NCI-H2227 (cell line): ENCODE measurements at regions not wholly inside any gene's neighbourhood (a gene's known extent, or its start where the extent isn't known, plus 50 kb on each side); places are given as distances from the start of the nearest gene placed in this dataset.
"Not testable (repeated sequence)": the region's sequence is repeated elsewhere in the genome, so short reads cannot be mapped to it uniquely, and the experiment has no call there.

Experiments used
- DNase-seq: peaks from one replicate; lab custom pipeline; 2025; ENCODE audit not compliant: unreplicated experiment; lab: John Stamatoyannopoulos, UW

DNA sequence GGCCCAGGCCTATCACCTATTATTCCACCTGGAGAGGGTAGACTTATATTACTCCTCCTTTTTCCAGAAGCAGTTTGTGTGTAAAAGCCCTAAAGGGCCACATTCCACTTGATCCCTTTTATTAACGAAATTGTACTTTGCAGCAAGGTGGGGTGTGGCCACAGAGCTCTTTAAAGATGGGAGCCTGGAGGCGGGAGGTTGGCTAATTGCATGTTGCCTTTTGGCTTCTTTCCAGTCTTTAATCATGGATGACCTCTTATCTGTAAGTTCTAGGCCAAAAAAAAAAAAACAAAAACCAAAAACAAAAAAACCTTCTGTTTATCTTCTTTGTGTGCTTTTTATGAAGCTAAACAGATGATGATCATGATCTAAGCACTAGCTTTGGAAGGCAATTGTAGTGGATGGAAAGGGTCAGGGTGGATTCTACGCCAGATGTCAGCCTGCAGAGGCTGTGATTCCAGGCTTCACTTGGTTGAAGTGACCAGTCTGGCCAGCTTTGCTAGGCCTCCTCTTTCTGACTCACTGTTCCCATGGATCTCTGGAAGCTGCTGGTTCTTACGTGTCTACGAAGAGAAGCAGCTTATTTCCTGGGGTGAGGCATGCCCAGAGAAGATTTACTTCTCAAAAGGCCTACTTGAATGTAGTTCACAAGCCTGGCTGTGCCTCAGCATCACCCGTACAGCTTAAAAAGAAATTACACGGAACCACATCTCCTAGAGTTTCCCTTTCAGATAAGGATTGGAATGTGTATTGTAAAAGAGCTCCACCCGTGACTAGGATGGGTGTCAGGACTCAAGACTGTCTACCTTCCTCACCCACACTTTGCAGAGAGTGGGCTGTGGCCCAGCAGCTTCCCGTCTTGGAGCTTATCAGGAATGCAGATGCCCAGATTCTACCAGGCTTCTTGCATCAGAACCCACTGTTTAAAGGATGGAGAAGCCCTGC, 330.9 kb upstream of the C2CD4B start:
- DNase-seq: peak; percentile 78

DNA sequence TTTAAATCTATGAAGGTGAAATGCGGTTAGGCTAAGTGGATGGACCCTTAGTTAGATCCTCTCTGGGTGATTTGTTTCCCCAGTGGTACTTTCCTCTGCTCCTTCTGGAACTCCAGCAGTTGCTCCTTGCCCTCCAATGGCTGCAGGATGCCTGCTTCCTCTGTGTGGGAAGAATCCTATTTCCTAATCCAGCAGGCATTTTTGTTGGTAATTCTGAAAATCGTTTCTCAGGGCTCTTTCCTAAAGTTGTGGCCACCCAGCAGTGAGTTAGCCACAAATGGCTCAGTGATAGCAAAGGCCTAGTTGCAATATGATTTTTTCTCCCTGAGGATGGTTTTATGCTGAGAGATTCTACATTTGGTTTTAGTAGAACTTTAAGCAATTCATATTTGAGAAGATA, 332.3 kb upstream of the C2CD4B start:
- DNase-seq: no peak

DNA sequence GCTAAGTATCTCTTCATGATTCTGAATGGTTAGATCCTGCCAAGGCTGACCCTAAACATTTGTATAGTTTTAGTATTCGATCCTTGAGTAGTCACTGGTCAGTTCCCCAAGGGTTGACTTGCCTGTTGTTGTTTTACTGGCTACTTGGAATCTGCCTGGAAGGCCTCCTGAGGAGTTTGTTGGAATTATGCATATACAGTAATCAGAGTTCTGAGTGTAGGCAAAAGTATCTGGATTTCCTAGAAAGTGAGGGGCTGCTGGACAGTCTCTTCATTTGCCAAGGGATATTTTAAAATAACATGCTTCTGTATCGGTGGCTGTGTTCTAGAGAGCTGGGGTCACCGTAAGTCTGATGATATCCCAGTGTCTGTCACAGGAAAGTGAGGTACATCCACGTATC, 333.2 kb upstream of the C2CD4B start:
- DNase-seq: no peak

DNA sequence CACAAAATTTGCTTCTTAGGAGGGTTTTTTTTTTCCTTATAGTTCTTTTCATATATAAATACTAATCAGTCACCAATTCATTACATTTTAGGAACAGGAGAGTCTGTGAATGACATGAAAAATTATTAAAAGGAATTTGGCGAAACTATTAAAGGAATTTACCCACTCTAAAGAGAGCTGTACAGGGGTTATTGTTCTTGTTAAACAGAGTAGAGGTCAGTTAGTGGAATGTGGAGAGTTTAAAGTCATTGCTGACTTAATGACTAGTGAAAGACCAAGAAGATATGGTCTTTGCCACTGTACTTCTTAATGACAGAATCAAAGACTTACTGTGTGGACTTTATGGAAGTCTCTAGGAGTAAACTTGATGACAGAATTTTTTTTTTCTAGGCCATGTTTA, 333.6 kb upstream of the C2CD4B start:
- no peak for DNase-seq

DNA sequence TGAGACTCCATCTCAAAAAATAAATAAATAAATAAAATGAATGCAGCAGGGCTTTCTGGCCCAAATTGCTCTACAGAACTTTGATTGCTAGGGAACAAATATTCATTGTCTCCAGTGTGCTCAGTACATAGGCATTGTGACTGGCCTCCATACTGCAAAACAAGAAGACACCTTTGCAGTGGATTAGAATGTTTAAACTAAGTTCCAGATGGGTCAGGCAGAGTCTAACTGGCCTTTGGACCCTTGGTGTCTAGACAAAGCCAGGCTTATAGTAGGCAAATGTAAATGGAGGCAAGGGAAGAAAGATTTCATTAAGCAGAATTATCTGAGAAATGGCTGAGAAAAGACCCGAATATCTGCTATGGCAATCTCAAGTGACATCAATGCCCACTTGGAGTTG, 335.2 kb upstream of the C2CD4B start:
- DNase-seq: no peak

DNA sequence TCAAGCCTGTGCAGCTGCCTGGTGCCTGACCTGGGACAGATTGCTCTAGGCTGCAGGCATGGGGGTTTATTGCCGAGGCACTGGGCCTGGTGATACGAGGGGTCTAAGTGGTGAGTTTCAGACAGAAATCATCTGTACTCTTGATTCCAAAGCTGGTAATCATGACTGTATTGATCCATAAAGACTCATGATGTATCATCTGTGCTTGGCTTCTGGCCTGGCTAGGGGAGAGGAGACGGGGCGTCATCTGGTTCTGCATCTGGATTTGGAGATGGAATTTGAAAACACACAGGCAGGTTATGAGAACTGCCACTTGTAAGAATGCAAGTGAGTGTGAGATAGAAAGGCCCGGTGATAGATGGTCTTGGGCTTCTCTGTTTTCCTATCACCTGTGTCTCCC, 337.4 kb upstream of the C2CD4B start:
- no peak for DNase-seq

DNA sequence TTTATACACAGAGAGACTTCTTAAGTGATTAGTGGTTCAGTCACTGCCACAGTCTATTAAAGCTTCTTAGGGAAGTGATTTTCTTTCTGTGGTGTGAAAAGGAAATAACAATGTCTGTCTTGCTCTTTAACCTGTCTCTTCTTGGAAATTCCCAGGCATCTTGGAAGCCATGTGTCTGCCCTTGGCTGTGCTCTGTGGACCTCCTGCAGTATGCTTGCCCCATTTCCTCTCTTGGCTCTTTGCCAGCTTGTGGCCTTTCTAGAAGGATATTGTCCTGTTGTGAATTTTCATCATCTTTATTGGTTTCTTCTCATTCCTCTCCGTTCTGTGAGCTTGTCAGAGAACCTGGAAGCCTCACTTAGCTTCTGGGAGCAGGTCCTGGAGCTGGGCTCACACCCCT, 338.4 kb upstream of the C2CD4B start:
- peak; percentile 33 for DNase-seq

DNA sequence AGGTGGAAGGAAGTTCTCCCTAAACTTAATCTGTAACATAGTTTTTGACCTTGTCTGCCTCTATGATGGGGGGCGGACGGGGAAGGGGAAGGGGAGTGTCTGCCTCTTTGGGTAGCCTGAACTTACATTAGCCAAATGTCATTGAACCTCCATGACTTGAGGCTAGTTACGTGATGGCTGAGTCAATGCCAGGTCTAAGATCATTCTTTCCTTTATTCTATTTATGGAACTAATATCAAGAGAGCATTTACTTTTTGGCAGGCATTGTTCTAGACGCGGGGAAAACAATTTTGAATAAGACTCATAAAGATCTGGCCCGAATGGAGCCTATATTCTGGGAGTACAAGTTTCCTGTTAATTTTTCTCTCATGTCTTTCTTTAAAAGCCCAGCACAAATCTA, 340.7 kb upstream of the C2CD4B start:
- no peak for DNase-seq

DNA sequence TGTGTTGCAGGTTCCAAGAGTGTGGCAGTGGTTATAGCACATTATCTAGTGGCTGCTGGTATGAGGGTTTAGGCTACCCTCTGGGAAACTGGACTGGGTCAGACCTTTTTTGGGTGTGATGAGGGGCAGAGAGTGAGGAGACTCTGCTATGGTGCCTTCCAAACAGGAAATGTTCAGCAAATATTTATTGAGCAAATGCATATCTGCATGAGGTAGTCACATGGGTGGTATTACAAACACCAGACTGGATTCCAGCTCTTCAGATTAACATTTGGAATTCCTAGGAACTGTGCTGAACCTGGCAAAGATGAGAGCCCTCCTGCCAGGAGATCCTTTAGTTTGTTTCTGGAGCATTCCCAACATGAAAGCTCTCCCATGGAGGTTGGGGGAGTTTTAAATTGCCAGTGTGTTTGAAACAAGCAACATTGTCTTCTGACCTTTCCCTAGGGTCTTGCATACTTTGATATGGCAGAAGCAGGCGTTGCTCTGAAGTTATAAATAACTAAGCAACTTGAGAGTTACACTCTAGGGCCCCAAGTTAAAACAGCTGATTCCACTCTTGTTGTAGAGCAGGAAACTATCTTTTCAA, 341.2 kb upstream of the C2CD4B start:
- DNase-seq: no peak

DNA sequence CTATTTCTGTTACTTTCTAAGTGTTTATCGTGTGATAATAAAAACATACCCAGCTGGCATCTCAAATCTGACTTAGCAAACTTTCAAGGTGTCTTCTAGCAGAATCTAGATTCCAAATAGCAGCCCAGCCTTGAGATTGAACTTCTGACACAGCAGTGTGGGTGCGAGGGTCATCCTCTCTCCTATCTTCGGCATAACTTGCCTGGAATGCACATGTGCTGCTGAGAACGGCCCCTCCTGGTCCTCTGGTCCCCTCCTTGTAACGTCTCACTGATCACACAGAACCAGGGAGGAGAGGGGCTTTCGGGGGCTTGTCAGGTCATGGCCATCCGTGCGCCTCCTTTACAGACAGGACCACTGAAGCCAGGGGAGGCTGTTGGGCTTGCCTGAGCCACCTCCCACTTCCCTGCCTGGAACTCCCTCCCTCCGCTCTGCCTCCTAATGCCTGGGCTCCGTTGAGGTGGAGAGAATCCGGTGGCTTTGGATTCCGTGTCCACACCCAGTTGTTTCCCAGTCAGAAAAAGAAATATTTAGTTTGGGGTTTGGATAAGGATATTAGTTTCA, 344.4 kb upstream of the C2CD4B start:
- no peak for DNase-seq

DNA sequence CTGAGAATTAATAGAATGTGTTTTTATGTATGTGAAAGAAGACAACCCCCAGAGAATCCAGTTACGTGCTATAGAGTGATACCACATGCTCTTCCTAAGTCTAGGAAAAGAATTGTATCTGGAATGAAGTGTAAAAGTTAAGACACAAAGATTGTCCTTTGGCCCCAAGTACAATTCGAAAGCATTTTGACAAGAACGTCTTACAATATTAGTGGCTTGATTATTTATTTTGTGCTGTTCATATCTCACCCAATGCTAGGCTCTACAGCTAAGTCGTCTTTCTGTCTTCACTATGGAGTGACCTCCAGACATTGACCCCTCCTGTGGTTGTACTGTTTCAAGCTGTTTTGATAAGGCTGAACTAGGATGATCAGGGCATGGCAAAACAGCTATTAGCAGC, 345.7 kb upstream of the C2CD4B start:
- no peak for DNase-seq

DNA sequence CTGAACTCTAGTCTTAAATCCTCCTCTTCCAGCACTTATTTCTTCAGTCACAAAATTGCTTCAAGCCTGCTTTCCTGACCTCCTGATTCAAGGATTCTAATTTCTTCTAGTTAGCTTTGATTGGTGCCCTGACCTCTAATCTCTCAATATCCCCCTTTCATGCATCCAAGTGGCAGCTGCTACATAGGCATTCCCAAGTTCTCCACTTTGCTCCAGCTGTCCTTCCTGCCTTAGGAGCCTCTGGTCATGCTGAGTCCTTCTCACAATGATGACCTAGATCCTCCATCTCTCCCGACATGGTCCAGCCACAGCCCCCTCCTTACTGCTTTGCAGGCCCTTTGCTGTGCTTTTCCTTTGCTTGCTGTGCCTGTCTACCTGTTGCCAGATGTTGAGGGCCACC, 347.8 kb upstream of the C2CD4B start:
- DNase-seq: no peak

DNA sequence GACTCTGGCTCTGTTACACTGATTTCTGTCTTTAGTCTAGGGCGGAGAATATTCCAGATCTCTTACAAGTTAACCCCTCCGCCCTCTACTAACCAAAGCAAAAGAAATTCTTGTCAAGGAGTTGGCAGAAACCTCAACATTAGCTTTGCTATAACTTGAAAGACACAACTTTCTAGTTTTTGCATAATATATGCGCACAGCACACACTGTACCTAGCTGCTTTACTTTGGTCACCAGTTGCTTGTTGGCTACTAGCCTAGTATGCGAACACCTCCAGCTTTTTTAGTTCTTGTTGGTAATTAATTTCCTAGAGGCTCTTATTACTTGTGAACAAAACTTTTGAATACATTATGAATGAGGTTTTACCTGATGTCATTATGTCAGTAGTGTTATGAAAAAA, 348.8 kb upstream of the C2CD4B start:
- no peak for DNase-seq

DNA sequence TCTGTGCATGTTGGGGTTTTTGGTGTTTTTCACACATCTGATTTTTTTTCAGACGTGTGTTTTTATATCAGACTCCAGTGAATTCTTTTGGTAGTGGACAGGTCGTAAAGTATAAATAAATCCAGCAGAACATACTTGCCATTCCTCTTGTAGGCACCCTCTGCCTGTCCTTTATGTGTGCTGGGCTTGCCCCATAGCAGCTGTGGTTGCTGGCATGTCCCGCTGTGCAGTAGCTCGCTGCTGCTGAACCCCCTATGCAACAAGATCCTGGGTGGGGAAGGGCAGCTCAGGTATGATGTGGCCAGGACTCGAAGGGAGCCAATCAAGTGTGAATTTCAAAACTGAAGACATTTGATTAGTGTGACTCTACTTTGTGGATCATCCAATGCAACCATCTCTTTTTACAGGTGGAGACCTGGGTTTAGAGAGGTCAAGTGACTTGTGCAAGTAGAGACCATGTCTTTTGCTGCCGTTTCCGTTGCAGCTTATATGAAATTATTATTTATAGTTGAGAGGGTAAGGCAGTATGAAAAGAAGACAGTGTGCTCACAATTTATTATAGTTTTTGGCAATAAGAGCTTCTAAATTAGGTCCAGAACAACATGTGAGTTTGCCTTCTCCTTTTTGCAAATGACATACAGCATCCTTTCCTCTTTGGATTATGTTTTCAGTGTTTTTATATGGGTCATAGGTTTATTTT, 350.8 kb upstream of the C2CD4B start:
- DNase-seq: no peak

DNA sequence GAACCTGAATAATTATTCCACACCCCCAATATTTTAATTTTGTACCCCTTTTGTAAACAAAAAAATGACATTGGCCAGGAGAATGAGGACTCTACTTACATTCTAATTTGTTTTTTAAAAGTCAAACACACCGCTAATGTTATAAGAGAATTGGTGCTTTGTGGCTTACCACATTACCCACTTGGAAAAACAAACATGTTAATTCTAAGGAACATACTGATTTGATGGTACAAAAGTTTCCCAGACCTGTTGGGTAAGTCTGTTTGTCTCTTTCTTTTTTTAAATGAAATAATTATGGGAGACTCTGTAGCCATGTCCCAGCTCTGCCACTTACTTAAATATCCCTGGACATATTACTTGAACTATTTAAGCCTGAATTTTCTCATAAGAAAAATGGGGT, 352.5 kb upstream of the C2CD4B start:
- DNase-seq: no peak

DNA sequence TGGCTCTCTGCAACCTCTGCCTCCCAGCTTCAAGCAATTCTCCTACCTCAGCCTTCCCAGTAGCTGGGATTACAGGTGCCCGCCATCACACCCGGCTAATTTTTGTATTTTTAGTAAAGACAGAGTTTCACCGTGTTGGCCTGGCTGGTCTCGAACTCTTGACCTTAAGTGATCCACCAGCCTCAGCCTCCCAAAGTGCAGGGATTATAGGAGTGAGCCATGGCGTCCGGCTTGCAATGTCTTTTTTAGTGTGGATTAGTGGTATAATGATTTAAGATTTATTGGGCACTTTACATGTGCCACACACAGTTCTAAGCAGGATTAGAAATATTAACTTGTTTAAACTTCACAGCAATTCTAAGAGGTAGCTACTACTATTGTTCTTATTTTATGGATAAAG, 353.6 kb upstream of the C2CD4B start:
- not testable (repeated sequence) for DNase-seq

DNA sequence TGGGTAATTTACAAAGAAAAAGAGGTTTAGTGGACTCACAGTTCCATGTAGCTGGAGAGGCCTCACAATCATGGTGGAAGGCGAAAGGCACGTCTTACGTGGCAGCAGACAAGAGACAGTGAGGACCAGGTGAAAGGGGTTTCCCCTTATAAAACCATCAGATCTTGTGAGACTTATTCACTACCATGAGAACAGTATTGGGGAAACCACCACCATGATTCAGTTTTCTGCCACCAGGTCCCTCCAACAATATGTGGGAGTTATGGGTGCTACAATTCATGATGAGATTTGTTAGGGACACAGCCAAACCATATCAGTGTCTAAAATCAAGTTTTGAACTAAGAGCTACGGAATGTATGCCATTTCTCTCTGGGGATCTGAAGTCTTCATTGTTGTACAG, 354.8 kb upstream of the C2CD4B start:
- no peak for DNase-seq

DNA sequence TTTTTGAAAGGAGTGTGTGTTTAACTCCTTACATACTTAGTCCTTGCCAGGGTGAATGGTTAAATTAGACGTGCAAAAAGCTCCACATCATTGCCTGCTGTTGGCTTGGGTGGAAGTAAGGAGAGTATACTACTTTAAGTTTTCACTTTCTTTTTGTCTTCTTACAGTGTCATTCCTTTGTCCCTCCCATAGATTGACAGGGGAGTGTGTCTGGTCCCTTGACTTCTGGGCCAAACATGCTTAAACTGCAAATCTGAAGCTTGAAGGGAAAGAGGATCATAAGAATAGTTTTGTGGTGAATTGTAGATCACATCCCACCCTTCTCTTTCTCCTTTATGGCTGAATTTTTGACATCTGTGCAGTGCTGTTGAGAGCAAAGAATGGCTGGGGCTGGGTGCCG, 355.8 kb upstream of the C2CD4B start:
- no peak for DNase-seq

DNA sequence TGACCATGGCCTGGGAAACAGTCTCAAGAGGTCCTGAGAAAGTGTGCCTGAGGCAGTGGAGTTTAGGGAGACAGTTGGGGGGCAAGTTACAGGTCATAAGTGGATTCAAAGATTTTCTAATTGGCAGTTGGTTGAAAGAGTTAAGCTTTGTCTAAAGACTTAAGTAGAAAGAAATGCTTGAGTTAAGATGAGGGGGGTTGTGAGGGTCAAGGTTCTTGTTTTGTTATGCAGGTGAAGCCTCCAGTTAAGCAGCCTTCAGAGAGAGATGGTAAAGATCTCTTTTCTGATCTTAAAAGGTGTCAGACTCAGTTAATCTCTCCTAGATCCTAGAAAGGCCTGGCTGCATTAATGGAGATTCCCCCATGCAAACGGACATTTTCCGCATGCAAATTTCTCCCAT, 356.3 kb upstream of the C2CD4B start:
- DNase-seq: no peak

DNA sequence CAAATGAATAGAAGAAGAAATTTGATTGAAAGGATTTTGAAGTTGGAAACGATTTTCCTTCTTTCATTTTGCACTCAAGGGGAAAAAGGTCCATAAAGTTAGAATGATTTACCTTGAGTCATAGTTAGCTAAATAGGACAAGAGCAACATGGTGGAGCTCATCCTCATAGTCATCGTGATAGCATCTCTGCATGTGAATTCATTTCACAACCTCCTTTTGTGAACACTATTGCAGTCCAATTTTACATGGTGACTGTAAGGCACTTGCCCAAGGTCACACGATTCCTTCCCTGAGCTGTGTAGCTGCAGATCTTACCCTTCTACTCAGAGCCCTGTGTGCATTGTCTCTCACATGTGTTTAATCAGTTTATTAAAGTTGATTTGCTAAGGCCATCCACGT, 359.8 kb upstream of the C2CD4B start:
- no peak for DNase-seq

DNA sequence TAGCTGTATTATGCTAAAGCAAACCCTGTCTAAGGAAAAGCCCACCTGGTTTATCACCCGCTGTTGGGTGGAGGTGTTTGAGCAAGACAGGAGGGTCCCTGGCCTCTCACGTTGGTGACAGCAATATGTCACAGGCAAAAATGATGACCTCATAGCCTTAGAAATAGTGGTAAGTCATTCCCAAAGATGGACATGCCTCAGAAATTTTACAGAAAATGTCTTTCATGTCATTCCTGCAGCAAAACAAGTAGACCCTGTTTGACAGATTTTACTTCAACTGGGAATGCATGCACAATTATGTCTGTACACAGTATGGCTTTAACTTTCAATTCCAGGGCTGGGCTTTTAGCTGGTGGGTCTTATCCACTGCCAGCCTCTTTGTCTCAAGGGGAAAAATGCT, 362.3 kb upstream of the C2CD4B start:
- DNase-seq: no peak

DNA sequence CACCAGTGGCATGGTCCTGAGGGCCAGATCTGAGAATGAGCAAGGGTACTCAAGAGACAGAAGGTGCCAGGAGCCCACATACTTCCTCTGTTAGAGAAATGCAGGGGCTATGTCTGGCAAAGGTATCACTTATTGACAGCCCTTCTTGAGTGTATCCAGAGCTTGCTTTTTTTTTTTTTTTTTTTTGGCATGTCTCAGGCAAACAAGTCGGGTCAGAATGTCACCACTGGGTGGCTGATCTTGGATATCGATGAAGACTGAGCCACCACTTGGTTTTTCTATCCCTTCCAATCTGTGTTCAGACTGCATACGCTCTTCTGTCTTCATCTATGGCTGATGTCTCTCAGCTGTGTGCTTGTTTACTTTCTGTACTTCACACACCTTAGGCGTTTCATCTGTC, 363.4 kb upstream of the C2CD4B start:
- no peak for DNase-seq
